Activated CD8-positive, alpha-beta memory T cell treated with anti-CD3 and anti-CD28 coated beads for 48 hours (primary cell): ENCODE measurements at regions not wholly inside any gene's neighbourhood (a gene's known extent, or its start where the extent isn't known, plus 50 kb on each side); places are given as distances from the start of the nearest gene placed in this dataset.
A peak's percentile ranks its signal among the peaks of the same experiment; 100 is the strongest.
"Not testable (repeated sequence)": the region's sequence is repeated elsewhere in the genome, so short reads cannot be mapped to it uniquely, and the experiment has no call there.

Source experiments
- DNase-seq, 3 experiments: peaks; one replicate each; pipeline ENCODE4 v3.0.0-alpha.2; 2020; ENCODE audit warnings: low read depth in 2 of 3, low spot score in 2 of 3

DNA sequence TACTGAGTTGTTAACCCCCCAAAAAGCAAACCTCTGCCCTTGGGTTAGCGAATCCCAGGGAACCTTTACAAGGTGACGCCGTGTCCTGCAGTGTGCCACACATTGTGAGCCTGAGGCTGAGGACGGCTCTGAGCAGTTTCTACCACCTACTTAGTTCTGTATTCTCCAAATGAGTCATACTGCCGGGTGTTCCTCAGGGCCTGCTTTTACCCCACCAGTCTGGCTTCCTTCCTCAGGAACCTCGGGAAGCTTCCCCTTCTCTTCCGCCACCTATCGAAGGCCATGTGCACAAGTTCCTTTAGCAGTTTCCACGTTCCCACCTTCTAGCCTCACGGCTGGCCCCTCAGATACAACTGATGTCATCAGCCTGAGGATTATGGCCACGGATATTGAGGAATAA is 384.0 kb upstream of the TPM1 start:
- DNase-seq = no peak

DNA sequence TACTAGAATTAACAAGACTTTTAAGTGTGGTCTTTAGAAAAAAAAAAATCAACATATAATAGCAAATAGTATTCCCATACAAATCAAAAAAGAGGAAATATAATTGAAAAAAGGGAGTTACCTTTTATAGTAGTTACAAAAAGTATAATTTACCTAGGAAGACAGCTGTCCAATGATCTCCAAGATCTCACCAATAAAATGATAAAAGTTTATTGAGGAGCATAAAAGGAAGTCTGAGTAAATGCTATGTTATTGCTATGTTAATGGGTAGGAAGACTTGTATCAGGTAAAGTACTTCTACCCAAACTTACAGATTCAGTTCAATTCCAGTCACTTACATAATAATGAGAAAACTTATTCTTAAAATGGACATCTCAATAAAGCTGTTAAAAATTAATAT is 379.0 kb upstream of the TPM1 start:
- no peak for DNase-seq

DNA sequence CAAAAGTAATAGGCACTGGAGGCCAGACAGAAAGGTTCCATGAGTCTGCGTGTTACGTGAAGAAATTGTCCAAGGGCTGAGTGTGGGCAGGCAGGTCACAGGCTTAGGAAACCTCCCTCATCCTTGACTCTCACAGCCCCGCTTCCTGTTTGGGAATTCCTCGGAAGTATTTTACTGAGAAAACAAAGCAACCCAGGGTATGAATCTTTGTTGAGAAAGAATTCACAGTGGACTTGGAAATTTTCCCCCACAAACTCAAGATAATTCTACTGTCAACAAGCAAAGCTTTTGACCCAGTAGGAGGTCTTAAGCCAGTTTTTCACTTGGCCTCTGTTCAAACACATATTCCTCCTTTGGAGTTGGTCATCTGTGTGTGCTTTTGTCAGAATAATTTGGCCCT is 377.1 kb upstream of the TPM1 start:
- no peak for DNase-seq

DNA sequence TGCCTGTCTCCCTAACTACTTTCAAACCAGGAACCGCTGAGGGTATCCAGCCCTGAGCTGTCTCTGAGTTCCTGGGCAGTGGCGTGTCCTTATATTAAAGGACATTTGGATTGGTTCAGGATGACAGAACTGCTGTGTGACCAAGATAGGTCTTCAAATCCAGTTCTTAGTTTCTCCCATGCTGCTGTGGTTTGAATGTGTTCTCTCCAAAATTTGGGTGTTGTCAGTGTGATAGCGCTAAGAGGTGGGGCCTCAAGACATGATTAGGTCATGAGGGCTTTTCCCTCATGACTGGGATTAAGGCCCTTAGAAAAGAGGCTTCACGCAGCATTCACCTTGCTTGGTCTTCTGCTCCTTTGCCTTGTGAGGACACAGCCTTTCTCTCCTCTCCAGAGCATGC is 376.5 kb upstream of the TPM1 start:
- DNase-seq = no peak

DNA sequence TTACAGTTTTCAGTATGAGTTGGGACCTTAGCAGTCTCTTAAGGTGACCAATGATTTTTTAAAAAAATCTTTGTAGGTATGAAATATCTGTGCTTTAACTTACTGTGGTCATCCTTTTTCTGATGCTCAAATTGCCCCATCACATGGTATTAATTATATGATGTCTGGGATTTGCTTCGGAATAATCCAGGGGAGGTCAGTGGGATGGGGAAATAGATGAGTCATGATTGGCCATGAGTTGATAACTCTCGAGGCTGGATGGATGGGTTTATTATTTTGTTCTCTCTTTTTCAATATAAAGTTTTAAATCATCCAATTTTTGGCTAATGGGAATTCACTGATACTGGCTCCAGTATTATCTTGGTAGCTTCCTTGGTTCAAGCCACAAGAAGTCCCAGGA is 370.3 kb upstream of the TPM1 start:
- DNase-seq = no peak

DNA sequence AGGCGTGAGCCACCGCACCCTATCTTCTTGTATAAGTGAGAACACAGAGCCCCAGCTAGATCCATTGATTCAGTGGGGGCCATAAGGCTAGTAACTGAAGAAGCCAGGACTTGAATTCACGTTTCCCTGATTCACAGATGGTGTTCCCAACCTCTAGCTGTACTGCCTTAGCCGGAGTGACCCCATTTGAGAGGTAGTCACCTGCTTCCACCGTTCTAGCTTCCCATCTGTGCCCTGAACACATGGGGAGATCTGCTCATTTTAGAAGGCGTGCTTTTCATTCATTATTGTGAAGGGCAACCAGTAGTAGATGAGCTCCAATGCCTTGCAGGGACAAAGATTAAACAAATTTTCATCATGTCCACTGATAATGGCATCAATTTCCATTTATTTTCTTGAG is 365.7 kb upstream of the TPM1 start:
- DNase-seq = no peak

DNA sequence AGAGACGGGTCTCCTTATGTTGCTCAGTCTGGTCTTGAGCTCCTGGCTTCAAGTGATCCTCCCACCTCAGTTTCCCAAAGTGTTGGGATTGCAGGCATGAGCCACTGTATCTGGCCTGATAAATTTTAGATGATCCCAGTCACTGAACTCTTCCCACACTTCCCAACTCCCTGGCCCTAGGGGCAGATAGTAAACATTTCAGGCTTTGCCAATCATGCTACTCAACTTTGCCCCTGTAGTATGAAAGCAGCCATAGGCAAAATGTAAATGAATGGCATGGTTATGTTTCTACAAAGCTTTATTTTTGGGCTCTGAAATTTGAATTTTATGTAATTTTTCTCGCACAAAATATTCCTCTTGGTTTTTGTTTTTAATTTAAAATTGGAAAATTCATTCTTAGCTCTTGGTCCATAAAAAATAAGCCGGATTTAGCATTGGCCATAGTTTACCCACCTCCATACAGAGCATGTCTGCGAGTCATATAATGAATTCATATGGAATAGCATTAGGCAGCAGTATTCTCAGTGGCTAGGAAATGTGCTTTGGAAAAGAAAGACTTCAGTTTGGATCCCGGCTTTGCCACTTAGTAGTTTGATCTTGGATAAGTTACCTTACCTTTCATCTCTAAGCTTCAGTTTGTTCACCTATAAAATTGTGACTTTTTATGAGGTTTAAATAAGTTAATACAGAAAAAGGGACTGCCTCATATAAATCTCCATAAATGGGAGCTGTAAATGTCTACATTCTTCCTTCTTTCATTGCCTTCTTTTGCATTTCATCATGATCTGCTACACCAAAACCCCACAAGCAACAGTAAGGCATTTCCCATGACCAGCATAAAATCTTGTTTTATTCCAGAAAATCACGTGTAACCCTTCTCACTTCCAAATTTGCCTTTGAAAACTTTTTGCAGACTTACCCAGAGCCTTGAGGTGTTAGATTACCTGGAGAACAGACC is 360.3 kb upstream of the TPM1 start:
- DNase-seq = no peak

DNA sequence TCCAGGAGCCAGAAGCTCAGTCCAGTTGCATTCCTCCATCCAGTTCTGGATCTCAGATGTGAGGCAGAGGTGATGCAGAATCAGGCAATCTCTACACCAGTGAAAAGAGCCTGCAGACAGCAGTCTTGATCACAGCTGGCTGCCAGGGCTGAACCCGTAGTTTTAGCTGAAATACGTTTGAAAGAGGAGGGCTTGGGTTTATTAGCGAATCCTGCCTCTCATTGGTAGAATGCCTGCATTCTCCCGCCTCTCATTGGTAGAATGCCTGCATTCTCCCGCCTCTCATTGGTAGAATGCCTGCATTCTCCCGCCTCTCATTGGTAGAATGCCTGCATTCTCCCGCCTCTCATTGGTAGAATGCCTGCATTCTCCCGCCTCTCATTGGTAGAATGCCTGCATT is 359.4 kb upstream of the TPM1 start:
- DNase-seq = not testable (repeated sequence)

DNA sequence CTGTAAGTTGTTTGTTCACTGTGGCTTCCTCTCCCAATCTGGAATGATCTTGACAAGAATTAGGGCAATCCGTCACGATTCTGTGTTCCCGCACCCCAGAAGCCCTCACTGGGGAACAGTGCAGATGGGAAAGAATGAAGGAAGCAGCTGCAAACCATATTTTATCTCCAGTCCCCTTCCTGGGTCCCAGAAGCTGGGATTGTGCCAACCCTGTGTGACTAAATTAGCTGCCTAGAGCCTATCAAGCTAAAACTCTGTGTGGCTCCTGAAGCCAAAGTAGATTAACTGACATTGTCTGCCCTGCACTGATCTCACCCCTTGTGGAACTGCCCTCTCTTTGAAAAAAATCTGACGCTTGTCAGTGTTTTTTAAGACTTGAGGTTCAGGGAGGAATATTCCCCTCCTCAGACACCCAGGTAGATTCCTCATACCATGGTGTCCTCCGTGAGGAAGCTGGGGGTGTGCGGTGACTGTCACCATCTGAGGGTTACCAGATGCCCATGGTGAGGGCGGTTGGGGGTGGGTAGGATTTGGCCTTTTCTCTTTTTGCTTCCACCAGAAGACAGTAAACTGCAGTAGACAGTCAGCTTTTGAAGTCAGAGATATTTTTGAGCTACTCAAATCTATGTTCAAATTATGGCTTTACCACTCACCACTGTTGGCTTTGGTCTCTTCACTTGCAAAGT is 358.3 kb upstream of the TPM1 start:
- no peak for DNase-seq

DNA sequence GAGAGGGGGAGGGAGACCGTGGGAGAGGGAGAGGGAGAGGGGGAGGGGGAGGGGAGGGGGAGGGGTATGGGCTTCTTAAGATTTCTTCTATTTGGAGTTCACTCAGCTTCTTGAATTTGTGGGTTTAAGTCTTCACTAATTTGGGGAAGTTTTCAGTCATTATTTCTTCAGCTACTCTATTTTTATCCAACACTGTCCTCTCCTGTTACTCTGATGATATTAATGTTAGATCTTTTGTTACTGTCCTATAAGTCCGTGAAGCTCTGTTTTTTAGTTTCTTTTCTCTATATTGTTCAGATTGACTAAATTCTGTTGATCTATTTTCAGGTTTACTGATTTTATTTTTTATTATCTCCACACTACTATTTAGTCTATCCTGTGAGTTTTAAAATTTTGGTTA is 351.5 kb upstream of the TPM1 start:
- DNase-seq = no peak

DNA sequence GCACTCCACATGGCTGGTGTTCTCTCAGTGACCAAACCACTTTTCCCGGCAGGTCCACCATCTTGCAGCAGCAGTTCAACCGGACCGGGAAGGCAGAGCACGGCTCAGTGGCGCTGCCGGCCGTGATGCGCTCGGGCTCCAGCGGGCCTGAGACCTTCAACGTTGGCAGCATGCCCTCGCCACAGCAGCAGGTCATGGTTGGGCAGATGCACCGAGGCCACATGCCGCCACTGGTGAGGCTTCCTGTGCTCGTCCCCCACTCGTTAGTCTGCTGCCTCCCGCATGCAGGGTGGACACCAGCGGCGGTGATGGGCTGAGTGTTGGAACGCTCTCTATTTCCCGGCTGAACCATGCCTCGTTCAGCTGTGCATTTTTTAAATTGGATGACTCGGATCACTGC is 344.9 kb upstream of the TPM1 start:
- no peak for DNase-seq

DNA sequence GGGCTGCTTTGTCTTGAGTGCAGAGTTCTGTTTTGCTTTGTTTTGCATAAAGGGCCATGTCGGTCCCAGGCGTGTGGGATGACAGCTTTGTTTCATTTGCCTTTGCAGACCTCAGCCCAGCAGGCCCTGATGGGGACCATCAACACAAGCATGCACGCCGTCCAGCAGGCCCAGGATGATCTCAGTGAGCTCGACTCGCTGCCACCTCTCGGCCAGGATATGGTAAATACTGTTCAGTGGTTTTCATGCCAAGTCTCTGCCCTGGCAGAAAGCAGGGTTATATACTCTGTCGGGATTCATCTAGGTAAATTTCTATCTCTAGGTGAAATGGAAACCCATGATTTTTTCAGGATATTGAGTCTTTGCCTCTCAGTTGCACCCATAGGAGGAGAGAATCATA is 343.9 kb upstream of the TPM1 start:
- no peak for DNase-seq

DNA sequence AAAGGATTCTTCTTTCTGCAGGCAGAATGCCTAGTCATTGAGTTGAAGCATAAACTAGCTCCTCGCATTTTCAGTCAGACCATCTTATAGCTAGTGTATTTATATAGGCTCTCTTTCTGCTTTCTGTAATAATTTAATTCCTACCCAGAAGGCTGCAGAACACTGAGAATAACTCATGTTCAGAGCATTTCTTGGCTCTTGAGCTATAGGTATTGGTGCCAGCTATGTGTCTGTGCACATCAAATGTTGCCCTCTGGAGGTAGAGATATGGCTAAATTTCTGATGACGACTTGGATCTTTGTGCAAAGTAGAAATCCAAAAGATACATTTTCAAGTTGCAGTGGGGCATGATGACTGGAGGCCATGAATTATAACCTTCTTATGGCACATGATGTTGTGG is 336.2 kb upstream of the TPM1 start:
- no peak for DNase-seq

DNA sequence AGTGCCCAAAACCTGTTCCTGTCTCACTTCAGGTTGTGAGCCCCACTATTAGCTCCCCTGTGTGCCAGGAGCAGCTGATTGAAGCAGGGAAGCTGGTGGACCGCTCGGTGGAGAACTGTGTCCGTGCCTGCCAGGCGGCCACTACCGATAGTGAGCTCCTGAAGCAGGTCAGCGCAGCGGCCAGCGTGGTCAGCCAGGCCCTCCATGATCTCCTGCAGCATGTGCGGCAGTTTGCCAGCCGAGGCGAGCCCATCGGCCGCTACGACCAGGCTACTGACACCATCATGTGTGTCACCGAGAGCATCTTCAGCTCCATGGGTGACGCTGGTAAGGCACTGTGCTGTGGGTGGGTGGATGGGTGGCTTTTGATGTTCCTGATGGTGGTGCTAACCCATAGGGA is 334.1 kb upstream of the TPM1 start:
- no peak for DNase-seq

DNA sequence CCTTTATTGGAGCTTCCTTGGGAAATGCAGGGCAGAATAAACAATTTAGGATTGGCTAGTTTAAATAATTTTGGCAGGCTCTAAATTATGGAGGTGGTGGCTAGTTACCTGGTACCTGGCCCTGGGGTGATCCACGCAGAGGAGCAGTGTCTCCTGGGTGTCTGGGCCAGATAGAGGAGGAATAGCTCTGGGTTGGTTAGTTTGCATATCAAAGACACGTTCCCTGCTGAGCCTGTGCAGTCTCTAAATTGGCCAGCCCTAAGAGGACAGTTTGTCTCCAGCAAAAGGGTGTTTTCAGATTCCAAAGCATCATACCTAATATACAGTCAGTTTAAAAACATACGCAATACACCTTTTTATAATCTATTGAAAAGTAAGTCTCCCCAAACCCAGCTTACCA is 333.3 kb upstream of the TPM1 start:
- no peak for DNase-seq

DNA sequence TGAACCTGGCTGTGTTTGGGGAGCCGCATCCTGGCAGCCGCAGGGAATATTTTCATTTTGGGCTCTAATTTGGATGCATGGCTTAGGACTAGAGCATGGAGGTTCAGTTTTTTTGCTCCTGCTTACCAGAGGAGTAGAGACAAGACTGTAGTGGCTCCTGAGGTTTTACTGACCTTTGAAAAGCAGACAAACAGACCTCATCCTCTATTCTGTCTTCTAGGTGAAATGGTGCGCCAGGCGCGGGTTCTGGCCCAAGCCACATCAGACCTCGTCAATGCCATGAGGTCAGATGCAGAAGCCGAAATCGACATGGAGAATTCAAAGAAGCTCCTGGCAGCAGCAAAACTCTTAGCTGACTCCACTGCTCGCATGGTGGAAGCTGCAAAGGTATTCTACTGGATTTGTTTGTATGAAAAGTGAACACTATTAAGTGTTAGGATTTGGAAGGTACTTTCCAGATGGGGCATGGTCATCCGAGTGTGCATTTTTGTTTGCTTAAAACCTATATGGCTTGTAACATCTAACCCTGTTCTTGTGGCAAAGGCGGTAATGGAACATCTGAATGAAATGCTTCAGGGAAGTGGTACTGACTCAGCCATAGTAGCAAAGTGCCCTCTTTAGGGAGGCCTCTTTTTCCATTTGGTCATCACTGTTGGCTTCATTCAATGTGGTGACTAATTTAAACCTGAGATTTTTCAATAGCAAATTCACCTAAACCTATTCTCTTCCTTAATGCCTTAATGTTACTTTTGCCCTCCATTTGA is 330.7 kb upstream of the TPM1 start:
- peak in 1 of 3 experiments; percentile 1 for DNase-seq

DNA sequence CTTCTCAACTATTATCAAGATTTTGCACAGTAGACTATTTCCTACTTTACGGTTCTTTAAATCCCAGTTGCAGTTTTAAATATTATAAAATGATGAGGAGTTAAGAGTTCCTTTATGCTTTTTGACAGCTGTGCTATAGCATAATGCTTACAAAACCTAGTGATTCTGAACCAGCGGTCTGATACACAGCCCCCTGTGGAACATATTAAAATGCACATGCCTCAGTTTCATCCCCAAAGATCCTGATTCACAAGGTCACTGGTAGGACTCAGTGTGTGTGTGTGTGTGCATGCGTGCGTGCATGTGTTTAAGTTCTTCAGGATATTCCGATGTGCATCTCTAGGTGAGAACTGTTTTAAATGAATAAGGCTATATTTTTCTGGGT is 330.1 kb upstream of the TPM1 start:
- DNase-seq = no peak

DNA sequence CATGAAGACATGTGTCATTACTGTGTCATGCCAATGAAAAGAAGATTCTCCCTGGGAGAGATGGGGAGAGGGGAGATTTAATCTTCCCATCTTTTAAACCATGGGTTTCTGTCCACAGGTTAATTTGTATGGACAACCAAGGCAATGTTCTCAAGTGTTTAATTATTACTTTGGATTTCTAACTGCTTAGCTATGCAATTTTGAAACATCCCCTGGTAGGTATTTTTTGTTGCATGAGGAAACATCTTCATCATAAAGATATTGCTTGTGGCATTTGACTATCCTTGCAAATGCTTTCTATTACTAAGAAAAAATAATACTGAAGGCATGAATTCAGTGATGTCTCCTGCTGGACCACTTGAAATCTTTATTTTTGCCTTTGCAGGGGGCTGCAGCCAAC is 326.6 kb upstream of the TPM1 start:
- no peak for DNase-seq

DNA sequence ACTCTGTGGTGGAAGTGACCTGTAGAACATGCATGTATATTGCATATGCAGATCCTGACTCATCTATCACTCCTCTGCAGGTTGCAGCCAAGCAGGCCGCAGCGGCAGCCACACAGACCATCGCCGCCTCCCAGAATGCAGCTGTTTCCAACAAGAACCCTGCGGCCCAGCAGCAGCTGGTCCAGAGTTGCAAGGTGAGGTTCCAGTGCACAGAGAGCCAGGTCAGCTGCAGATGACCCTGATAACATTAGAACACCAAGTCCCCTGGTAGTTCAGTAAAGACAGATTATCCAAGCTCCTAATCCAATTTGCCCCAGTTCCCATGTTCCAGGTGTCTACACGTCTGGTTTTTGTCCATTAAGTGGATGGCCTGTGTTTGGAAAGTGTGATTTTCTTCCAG is 325.1 kb upstream of the TPM1 start:
- no peak for DNase-seq

DNA sequence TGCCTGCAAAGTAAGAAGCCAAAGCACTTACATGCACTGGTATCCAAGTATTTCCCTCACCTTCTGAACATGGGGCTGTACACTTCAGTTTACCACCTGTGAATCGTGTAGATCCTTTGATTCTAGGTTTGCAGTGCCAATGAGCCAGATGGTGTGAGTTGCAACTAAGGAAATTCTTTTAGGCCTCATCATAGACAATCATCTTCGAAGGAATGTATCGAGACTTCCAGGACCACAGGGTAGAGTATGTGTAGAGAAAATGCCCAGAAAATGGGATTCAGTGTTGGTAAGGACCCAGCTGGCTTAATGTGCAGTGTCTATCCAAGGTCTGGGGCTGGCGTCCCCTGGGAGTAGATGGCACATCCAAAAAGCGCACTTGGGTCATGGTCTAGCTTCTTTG is 323.2 kb upstream of the TPM1 start:
- DNase-seq = no peak

DNA sequence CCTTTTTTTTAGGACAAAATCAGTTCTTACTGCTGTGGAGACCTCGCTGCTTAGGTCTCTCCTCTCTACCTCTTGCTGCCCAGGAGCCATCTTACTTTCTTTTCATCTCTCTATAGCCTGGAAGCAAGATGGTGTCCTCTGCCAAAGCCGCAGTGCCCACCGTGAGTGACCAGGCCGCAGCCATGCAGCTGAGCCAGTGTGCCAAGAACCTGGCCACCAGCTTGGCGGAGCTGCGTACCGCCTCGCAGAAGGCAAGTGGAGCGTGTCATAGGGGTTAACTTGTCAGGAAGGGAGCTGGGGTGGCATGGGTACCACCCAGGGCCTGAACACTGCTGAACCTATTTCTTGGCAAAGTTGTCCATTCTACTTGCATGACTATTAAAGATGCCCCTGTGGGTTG is 320.3 kb upstream of the TPM1 start:
- no peak for DNase-seq

DNA sequence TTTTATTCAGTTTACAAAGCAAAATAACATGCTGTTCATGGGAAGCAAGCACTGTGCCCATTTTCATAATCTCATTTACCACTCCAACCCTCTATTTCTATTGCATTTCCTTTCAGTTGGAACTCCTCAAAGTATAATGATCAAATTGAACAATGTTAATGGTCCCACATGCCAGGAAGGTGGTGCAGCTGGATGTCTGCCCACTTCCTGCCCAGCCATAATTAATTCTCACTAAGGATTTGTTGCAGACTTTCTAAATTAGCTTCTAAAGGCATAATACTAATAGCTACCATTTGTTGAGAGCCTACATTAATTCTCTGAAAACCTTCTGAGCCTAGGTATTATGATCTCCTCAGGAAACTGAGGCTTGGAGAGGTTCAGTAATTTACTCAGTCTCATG is 316.1 kb upstream of the TPM1 start:
- DNase-seq = no peak
